ENCODE measurements at regions not wholly inside any gene's neighbourhood (a gene's known extent, or its start where the extent isn't known, plus 50 kb on each side); places are given as distances from the start of the nearest gene placed in this dataset.
"Not testable (repeated sequence)": the region's sequence is repeated elsewhere in the genome, so short reads cannot be mapped to it uniquely, and the experiment has no call there.

GRCh38 chr11:110866081-110866480 lies 153.8 kb upstream of the ARHGAP20 start:
- DNase-seq: no peak

DNA sequence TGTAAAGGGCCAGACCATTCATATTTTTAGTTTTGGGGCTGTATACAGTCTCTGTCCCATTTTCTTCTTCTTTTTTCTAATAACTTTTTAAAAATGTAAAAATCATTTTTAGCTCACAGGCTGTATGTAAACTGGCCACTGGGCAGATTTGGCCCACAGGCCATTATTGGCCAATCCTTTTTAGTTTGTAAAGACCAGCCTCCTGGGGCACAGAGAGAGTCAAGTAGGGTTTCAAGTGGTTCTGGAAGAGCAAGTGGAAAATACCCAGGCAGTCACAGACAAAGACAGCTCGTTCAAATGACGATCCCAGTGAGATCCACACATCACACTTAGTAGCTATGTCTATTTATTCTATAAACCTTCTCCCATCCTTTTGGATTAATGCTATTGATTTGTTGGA lies 150.2 kb upstream of the ARHGAP20 start:
- DNase-seq: no peak

DNA sequence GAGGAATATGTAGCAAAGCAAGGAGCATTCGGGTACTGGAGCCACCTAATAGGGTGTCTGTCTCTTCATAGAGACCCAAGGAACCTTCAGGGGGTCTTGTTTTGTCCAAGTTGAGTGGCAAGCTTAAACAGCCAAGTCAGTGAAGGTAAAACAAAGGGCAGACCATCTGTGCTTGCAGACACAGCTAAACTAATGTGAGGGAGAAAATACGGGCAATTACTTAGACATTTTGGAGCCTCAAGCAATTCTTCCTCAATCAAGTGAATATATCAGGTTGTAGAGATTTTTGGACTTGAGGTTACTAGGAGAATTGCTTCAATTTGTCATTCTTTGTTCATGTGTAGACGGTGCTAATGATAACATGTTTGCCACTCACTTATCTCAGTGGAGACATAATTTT lies 148.2 kb upstream of the ARHGAP20 start:
- no peak for DNase-seq

- DNase-seq: no peak
Measured at GRCh38 chr11:110859998-110860397, 147.8 kb upstream of the ARHGAP20 start.

DNA sequence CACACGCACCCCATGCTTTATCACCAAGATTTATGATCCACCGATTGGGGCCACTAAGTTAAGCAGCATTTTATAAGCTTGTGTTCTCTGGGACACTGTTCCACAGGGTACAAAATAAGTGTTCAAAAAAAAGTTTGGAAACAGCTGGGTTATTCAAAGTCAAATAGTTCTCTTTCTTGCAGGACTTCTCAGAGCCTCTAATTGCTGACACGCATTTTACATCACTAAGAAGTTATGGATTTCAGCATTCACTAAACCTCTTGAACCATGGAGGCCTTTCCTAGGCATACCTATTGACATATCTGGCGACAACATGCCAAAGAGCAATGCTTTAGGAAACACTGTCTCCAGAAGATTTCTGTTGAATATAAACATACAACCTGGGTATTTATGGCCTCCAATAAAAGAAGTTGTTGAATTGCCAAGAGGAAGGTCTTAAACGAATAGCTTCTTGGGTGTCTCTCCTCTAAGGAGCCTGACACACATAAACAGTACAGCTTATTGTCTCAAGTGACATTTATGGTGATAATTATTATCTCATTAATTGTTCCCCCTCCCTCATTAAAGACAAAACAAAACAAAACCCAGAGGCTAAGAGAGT lies 147.1 kb upstream of the ARHGAP20 start:
- no peak for DNase-seq

DNA sequence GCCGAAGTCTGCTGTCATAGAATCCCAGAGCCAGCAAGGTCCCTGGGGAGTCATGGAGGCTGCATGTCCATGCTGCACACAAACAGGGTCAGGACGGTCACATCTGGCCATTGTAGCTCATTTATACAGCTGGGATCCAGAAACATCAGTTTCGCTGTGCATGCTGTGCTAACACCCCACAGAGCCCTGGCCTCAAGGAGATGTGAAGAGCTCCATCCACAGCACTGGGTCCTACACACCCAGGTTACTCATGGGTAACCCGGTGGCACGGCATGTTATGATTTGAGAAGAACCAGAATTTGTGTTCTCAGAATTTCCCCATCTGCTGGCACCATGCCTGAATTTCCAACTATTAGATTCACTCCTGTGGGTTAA lies 146.3 kb upstream of the ARHGAP20 start:
- DNase-seq: no peak

DNA sequence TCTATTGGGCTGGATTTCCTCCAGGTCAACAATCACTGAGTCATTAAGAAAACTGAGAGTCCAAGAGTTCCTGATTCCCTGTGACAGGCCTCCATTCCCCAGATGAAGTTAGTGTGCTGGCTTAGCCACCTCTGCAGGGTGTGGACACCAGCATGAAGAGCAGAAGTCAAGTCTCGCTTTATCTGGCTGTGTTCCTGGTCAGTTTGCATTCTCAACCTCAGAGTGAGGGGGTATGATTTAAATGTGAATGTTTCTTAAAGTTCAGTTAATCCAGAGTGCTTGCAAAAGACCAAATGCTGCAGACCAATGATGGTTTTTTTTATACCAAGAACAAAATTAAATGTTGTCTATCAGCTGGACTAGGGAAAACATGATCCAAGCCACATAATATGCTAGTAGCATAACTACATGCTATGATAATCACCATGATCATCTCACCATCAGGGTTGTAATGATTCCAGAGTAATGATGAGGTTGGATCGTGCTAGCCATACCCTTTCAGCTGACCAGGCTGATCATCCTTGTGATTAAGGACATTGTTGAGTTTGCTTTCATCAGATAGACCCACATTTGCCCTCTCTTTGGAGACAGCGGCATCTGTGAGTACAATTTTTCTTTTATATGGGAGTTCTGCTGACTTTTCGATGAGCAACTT lies 145.8 kb upstream of the ARHGAP20 start:
- peak in 2 of 3 donors; percentile 5 to 22 for DNase-seq

- DNase-seq: no peak
Measured at GRCh38 chr11:110856996-110857812, 145.0 kb upstream of the ARHGAP20 start.

- no peak for DNase-seq
Measured at GRCh38 chr11:110856340-110856739, 144.1 kb upstream of the ARHGAP20 start.

- no peak for DNase-seq
Measured at GRCh38 chr11:110855191-110855590, 143.0 kb upstream of the ARHGAP20 start.

GRCh38 chr11:110852921-110853490 lies 140.8 kb upstream of the ARHGAP20 start:
- peak in 1 of 3 donors; percentile 21 for DNase-seq

- no peak for DNase-seq
Measured at GRCh38 chr11:110850846-110851245, 138.6 kb upstream of the ARHGAP20 start.

DNA sequence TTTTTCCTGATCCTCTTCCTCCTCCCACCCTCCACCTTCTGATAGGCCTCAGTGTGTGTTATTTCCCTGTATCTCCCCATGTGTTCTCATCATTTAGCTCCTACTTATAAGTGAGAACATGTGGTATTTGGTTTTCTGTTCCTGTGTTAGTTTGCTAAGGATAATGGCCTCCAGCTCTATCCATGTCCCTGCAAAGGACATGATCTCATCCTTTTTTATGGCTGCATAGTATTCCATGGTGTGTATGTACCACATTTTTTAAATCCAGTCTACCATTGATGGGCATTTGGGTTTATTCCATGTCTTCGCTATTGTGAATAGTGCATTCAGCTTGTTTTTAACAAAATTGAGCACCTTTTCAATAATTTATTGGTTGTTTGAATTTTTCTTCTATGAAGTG lies 130.8 kb upstream of the ARHGAP20 start:
- not testable (repeated sequence) for DNase-seq

DNA sequence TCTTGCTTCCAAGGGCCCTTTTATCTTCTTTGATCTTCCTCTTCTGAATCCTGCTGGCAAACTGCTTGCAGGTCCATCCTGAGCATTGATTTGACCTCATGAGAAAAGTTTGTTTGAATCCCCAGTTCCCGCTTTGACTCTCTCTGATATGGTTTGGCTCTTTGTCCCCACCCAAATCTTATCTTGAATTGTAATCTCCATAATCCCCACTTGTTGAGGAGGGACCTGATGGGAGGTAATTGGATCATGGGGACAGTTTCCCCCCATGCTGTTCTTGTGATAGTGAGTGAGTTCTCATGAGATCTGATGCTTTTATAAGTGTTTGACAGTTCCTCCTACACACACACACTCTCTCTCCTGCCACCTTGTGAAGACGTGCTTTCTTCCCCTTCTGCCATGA lies 126.6 kb upstream of the ARHGAP20 start:
- DNase-seq: no peak

- DNase-seq: peak; percentile 33 to 67 (median 34)
Measured at GRCh38 chr11:110837603-110838002, 125.4 kb upstream of the ARHGAP20 start.

- peak in 2 of 3 donors; percentile 34 to 52 for DNase-seq
Measured at GRCh38 chr11:110835106-110835505, 122.9 kb upstream of the ARHGAP20 start.

GRCh38 chr11:110833033-110833484 lies 120.8 kb upstream of the ARHGAP20 start:
- no peak for DNase-seq

DNA sequence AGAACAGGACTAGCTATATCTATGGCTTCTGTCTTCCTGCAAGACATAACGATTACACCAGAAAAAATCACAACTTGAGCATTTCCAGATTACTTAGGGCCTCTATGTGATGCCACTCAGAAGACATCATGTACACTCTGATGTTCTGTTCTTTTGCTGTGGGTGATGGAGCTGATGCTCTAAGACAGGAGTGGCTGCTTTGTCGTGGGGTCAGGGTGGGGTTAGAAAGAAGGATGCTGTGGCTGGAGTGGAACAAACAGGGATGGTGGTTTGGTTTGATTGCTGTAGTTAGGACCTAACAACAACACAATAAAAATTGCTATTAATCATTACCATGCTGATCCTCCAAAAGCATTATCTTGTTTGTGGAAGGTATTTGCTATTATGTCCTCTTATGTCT lies 120.3 kb upstream of the ARHGAP20 start:
- no peak for DNase-seq

GRCh38 chr11:110832080-110832479 lies 119.8 kb upstream of the ARHGAP20 start:
- no peak for DNase-seq

GRCh38 chr11:110830747-110831146 lies 118.5 kb upstream of the ARHGAP20 start:
- DNase-seq: no peak

DNA sequence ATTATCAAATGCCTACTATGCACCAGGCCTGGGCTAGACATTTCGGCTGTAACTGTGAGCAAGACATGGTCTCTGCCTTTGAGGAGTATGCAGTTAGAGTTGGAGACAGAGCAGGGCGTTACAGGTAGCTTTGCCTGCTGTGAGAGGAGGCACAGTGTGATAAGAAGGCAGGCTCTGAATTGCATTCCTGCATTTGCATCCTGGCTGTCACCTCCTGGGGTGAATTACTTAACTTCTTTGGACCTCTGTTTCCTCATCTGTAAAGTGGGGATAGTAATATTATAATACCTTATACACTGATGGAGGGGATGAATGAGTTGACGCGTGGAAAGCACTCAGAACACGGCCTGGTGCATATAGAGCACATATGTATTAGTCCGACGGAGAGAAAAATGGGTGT lies 118.1 kb upstream of the ARHGAP20 start:
- no peak for DNase-seq

DNA sequence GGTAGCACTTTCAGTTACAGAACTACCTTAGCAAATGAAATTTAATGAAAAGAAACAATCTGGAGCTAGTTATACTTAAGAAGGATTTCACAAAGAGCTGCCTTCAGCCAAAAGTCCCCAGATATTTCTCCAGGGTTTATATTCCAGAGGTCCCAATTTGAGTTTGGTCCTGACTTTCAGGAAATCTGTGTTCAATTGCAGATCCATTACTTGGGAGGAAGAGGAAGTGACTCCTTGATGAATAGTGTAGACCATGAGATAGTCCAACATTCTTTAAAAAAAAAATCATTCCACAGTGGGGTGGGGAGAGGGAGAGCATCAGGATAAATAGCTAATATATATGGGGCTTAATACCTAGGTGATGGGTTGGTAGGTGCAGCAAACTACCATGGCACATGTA lies 117.6 kb upstream of the ARHGAP20 start:
- no peak for DNase-seq

DNA sequence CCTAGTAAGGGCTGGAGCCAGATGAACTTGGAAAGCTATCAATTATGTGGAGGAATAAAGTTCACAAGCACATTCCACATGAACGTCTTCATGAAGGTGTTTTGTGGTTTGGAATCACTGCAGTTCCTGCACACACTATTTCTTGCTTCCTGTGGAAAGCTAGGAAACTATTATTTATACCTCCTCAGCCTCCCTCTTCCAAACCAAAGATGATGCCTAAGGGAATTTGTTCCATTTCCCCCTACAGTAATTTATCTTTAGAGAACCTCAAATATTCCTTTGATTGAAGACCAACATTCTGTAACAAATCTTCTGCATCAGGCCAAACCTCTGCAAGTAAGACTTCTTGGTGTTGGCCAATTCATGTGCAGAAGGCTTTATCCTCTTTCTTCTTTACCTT lies 115.8 kb upstream of the ARHGAP20 start:
- DNase-seq: no peak

GRCh38 chr11:110827276-110827675 lies 115.0 kb upstream of the ARHGAP20 start:
- no peak for DNase-seq
